ENCODE measurements at regions not wholly inside any gene's neighbourhood (a gene's known extent, or its start where the extent isn't known, plus 50 kb on each side); places are given as distances from the start of the nearest gene placed in this dataset.
"Not testable (repeated sequence)": the region's sequence is repeated elsewhere in the genome, so short reads cannot be mapped to it uniquely, and the experiment has no call there.

DNA sequence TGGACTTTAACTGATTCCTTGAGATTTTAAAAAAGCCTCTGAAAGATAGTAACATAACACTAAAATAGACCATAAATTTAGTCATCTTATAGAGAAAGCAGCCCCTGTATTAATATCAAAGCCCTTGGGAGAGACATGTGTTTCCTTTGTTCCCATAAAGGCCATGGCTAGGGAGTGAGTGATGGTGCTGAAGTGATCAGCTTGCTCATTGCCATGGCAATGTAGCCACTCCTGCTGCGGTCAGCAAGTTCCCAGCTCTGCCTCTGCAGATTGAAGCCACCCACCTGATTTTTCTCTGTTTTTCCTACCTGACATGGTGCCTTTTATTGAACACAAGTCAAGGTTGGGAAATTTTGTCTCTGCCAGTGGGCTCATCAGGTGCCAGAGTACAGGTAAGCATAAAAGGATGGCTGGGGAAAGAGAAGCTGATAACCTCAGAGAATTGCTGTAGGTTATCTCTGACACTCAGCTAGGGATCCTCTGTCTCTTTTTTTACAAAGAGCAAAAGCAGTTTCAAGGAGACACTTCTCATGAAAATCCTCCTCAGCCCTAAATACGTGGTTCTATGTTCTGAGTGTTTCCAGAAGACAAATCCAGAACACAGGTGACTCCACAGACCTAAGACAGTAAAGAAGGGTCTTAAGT is 296.3 kb upstream of the NMUR2 start:
- no peak for DNase-seq

DNA sequence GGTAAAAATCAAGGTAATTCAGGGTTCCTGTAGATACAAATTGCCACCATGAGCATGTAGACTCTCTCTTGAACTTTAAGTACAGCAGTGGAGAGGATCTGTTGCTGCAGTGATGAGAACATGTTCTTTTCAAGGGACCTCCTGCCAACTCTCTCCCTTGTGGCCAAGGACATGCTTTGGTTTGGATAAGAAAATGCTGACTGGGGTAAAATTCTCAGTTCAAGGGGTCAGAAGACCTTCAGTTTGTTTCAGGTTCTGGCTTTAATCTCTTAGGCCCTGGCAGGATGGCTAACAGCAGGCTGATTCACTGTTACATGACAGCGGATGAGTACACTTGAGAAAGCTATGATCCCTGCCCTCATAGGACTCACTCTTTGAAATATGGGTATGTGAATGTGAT is 299.2 kb upstream of the NMUR2 start:
- DNase-seq: no peak

DNA sequence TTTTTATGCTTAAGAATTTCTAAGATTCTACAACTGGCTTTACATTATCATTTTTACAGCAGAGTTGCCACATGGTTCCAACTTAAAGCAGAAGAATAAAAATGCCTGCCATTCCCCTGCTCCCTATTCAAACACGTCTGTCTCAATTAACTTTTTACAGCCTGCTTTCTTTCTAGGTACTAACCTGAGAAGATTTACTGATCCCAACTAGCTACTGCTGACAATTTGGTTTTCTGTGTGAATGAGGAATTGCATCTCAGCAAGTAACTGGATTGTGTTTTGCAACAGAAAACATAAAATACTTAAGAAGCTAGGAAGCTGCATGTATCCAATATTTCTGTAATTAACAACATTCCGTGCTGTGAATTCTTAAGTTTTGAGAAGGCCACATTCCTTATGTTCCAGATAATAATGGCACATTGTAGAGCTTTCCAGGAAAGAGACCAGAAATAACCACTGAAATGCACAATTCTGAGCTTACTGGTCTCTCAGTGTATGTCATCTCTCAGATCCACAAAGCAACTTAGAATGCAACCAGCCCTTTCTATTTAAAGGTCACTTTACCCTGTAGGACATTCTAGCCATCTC is 306.8 kb upstream of the NMUR2 start:
- no peak for DNase-seq

DNA sequence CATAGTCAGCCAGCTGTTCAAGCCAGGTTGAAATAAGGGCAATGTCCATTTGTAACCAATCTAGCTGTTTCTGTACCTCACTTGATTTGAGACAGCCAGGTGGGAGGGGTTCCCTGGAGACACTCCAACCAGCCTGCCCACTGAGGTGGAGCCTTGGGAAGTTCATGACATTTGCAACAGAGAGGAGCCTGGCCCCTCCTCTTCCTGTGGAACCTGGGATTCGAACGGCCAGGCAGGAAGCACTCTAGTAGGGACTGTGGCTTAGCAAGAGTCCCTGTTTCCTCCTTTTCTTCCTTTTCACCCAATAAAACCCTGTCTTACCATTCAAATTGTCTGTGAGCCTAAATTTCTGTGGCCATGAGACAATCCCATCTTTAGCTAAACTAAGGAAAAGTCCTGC is 312.3 kb upstream of the NMUR2 start:
- DNase-seq: no peak

DNA sequence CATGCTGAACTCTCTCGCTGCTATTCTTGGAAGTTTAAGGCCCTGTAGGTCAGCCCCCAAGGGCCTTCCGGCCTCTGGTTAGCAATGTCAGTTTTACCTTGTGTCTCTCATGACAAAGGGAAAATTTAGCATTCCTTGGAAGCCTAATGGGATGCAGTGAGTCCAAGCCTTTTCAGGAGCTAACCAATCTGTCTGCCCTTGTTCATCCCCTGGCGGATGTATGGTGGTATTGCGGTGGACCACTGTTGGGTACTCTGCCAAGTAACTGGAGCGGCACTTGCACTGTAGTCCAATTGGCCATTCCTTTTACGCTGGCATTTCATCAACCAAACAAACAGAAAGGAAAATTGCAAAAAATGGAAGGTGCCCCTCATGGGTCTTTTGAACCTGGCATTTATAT is 318.4 kb upstream of the NMUR2 start:
- no peak for DNase-seq

DNA sequence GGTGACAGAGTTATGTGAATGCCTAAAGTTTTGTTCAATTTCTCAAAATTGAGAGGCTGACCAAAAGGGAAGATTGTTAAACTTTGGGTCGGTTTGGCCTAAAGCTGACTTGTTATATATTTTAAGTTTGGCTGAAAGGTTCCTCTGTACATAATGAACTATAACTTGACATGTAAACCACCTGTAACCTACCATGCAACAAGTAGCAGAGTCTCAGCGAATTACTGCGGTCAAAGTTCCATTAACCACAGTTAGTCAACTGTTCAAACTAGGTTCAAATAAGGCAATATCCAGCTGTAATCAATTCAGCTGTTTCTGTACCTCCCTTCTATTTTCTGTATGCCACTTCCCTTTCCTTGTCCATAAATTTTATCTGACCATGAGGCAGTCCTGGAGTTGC is 325.1 kb upstream of the NMUR2 start:
- DNase-seq: no peak

DNA sequence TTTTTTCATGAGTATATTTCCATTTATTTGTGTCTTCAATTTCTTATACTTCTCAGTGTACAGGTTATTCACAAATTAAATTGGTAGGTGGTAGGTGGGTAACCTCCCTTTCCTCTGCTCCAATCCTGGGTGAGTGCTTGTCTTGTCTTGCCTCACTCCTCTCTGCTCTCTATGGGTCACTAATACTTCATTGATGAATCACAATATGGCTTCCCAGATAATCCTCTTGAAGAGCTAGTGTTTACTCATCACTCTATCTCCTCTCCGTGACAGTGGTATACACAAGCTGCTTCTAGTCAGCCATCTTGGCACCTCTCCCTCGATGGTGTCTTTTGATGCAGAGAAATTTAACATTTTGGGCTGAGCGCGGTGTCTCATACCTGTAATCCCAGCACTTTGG is 331.8 kb upstream of the NMUR2 start:
- no peak for DNase-seq

DNA sequence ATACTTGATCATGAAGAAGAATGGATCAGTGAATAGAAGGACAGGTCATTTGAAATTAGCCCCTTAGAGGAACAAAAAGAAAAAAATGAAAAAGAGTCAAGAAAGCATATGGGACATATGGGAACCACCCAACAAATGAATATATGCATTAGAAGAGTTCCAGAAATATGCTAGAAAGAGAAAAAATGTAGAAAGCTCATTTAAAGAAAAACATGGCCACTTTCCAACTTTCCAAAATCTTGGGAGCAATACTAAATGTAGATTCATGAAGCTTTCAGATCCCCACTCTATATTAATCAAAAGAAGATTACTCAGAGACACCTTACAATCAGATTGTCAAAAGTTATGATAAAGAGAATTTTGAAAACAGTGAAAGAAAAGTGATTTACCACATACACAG is 334.8 kb upstream of the NMUR2 start:
- DNase-seq: no peak

DNA sequence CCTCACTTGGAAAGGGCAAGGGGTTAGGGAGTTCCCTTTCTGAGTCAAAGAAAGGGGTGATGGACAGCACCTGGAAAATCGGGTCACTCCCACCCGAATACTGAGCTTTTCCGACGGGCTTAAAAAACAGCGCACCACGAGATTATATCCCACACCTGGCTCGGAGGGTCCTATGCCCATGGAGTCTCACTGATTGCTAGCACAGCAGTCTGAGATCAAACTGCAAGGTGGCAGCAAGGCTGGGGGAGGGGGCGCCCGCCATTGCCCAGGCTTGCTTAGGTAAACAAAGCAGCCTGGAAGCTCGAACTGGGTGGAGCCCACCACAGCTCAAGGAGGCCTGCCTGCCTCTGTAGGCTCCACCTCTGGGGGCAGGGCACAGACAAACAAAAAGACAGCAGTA is 336.0 kb upstream of the NMUR2 start:
- not testable (repeated sequence) for DNase-seq

DNA sequence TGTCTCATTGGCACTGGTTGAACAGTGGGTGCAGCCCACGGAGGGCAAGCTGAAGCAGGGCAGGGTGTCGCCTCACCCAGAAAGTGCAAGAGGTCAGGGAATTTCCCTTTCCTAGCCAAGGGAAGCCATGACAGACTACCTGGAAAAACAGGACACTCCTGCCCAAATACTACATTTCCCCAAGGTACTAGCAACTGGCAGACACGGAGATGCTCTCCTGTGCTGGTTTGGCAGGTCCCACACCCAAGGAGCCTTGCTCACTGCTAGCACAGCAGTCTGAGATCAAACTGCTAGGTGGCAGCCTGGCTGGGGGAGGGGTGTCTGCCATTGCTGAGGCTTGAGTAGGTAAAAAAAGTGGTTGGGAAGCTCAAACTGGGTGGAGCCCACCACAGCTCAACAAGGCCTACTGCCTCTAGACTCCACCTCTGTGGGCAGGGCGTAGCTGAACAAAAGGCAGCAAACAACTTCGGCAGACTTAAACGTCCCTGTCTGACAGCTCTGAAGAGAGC is 382.7 kb upstream of the NMUR2 start:
- DNase-seq: not testable (repeated sequence)

DNA sequence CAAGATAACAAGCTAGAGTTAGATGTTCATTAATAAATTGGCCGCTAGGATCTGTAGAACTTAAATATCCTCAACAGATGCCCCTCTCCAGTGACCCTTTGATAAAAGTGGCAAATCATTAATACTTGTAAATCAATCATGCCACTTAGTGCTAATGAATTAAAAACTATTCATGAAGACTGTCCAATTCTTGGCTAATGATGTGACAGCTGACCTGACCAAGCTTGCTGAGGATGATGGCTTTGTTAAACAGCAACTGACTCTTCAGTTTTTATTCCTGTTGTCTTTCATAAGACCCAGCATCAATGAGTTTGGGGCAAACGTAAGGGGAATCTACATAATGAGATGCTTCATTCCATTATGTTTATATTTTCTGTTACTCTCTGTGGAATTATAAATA is 396.8 kb upstream of the NMUR2 start:
- no peak for DNase-seq

DNA sequence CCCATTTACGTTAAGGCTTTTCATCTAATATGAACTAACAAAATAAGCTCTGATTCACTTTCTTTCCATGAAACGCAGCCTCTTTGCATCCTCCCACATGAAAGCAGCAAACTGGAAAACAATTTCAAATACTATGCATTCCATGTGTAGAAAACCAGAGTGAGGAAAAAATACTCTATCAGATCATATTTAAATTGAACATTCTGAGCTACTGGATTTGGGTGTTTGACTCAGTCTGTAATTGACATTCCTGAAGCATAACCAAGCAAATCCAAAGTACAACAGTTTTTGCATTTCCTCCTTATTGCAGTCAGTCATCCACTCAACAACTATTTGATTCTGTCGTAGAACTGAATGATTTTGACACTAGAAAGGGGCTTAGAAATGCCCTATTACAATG is 399.1 kb upstream of the NMUR2 start:
- no peak for DNase-seq

DNA sequence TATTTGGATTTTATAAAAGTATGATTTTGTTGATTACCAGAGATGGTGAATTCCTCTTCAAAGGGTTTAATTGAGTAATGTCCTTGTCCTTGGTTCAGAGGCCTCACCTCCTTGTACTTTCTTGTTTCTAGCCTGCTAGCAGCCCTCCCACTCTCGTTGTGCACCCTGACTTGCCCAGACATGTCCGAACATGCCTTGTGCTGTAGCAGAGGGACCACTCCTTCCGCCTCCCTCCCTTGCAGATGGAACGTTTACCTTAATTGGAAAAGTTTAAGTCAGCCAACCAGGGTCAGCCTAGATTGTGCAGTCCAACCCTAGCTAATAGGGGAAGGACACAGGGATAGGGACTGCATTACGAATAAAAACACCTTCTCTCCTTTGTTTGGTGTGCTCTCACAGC is 406.9 kb upstream of the NMUR2 start:
- no peak for DNase-seq

DNA sequence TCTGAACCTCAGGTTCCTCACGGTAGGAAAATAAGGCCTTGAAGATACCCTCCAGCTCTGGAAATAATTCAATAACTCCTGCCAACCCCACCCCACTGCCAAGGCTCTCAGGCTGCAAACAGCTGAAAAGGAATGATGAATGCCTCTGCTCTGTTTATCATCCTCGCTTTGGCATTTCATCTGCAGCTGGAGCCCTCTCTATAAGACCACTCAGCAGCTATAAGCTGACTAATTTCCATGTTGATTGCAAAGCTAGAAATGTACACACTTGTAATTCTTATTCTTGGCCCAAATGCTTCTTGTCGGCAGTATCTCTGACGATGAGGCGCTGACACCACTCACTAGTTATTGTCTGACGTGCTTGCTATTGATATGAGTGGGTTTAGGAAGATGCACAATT is 408.4 kb upstream of the NMUR2 start:
- no peak for DNase-seq

DNA sequence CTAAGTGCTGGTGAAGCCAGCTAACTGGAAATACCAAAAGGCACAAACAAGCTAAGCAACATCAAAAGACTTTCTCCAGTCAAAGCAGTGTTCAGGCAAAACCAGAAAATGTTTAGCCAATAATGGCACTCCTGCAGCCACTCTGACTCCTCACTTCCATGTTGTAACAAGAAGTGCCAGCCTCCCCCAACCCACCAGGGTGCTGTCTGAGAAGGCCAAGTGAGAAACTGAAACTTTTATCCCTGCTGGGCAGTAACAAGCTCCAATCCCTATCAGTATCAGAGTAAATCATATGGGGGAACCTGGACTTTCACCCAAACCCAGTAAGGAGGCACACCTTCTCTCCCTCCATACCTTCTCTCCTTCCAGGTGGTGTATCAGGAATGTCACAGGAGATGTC is 414.8 kb upstream of the NMUR2 start:
- DNase-seq: no peak

DNA sequence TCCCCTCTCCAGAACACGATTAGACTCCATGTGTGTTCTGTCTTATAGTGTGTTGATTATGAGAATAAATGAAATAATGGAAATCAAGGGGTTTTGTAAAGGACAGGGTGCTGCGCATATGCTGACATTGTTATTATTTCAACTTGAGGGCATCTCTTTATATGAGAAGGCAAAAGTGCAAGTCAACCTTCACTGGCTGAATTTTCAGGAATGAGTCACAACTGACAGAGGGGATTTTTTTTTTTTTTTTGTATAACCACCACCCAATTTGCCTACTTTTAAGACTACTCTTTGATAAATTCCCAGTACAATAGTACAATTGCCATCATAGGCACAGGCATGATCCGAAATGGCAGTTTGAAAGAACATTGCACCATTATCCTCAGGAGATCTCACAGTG is 419.2 kb upstream of the NMUR2 start:
- no peak for DNase-seq

DNA sequence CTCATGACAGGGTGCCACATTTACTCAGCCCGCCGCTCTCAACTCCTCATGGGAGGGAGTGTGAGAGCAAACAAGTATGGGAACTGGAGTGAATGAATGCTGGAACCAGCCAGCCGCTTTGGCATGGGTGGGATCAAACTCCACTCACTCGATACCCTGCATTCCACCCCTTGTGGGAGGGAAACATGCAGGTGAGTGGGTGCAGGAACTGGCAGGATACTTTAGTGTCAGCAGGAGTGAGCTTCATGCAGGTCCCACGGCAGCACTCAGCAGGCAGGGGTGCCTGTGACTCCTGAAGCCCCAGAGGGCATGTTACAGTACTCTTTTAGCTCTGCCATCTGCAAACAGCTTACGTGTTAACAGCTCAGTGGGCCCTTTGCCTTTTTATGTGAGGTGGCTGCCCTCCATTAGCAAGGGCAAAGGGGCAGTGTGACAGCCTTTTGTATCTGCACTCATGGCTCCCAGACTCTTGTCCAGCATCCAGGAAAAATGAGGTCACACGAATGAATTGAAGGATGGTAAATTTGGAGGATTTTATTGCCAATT is 433.2 kb upstream of the NMUR2 start:
- DNase-seq: no peak

DNA sequence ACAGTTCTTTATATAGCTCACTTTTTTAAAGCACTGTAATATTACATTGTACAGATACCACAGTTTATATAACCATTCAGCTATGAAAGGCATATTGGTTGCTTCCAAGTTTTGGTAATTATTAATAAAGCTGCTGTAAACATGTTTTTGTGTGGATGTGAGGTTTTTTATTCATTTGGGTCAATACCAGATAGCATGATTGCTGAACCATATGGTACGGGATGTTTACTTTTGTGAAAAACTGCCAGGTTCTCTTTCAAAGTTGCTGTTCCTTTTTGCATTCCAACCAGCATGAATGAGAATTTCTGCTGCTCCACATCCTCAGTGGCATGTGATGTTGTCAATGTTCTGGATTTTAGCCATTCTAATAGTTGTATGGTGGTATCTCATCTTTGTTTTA is 439.6 kb upstream of the NMUR2 start:
- DNase-seq: no peak

DNA sequence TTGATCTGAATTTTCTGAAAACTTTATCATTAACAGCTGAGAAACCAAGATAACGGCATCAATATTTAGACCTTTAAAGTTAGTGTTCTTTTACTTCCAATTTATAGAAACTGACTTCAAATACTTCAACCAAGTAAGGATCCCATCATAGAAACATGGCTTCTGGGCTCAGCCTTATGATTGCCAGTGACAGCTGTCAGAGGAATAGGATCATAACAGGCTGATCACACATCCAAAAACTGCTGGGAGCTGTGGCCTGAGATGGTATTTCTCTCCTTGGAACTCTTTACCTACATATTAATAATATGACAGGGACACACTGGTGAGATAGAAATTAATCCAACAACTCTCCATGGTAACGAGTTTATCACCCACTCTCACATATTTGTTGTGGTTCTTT is 448.3 kb upstream of the NMUR2 start:
- DNase-seq: no peak

DNA sequence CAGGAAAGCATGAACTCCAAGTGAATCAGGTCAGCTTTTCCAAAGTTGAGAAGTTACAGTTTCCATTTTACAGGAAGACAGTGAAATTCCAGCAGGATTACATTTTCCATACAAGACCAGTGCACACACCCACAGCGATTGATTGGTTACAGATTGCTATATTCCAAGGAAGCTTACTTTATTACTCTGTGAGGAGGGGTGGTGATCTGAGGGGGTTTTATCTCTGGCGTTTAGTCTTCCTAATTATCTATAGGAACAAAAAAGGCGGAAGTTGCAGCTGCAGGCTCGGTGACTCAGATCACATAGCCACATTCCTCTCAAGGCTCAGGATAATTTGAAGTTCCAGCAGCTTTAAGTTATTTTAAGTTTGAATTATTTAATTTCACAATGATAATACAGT is 450.4 kb upstream of the NMUR2 start:
- DNase-seq: no peak

DNA sequence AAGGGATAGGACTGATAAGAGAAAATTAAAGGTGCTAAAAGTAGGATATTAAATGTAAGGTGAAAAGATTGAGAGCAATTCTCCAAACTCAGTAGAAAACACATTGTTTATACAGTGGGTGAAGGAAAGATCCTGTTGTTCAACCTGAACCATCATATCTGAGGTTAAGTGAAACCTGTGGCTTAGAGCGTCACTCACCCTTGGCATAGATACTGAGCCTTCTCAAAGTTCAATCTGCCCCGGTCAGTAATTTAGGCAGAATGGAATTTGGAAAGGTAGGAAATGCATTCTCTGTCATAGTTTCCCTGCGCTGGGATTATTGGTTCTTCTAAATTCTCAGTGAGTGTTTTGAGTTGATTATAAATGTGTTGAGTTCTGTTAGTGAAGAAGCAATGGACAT is 456.2 kb upstream of the NMUR2 start:
- no peak for DNase-seq

DNA sequence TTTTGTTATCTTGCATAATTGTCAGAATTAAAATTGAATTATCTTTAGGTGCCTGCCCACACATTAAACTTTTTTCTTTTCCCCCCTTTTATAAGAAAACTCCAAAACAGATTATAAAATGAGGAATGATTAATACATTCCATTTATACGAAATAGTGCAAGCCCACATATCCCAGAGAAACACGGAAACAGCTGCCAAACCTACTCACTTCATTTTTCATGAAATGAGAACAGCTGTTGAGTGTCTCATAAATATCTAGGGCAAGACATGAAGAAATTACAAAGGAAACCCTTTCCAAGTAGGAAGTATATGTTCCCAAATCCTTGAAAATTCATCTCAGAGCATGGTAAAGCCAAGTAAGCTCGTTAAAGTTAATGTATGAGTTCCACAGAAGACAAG is 459.4 kb upstream of the NMUR2 start:
- DNase-seq: no peak

DNA sequence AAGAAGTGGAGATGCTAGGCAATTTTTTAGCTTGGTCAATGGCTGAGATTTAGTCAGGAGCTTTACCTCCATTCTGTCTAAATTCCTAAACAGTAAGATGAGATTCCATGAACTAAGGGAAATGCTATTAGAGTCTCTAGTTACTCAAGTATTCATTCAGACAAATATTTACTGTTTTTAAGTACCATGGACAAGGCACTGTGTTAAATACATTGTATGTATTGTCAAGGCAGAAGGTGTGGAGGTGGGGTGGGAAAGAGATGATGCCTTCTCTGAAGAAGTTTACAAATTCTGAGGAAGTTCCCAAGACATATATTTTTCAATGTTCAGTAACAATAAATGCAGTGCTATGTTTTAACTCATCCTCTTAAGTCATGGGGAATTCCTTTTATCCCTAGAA is 459.9 kb upstream of the NMUR2 start:
- DNase-seq: no peak

DNA sequence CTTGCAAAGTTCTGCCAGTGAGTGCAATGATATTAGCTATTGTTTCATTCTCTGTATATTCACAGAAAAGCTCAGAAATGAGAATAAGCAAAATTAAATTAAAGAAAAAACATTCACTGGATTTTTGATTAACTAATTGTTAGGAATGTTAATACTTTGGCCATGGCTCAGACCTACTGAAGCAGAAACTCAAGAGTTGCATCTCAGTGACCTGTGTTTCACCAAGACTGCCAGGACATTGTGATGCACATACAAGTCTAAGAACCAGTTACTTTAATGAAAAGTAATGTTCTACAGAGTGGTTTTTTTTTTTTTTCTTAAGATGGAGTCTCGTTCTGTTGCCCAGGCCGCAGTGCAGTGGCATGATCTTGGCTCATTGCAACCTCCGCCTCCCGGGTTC is 464.9 kb upstream of the NMUR2 start:
- no peak for DNase-seq

DNA sequence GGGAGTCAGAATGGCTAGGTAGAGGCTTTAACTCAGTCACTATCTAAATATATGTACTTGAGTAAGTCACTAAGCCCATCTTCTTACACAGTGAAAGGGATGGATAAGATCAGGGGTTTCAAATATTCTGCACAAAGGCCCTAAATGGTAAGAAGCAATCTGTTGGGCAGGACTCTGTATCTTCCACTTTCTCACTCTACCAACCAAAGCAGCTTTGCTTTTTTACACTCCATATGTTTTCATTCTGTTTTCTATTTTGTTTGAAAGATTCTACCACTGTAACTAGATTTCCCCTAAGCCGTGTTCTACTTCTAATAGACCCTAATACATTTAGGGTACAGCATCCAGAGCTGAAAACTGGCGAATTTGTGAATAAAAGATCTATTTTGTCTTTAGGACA is 477.5 kb upstream of the NMUR2 start:
- DNase-seq: no peak

All from hippocampal formation (tissue), 2 donors.